WI38 (cell line): ENCODE measurements at regions not wholly inside any gene's neighbourhood (a gene's known extent, or its start where the extent isn't known, plus 50 kb on each side); places are given as distances from the start of the nearest gene placed in this dataset.

Experiments
- H3K4me3 ChIP-seq: 2 replicates; pipeline ENCODE4 v1.5.1; 2011; ENCODE audit warnings: low read depth, mild to moderate bottlenecking, control low read depth, low read length
- CTCF ChIP-seq: IDR thresholded peaks from 2 replicates; pipeline ENCODE4 v1.5.1; 2012; ENCODE audit warnings: low read depth, mild to moderate bottlenecking, control low read depth, low read length

- no peak overlapping the region for H3K4me3 ChIP-seq
- TF ChIP-seq CTCF = no peak
These were observed 89.7 kb downstream of the FAM76B start for GRCh38 chr11:95699631-95700470.

- no peak overlapping the region for H3K4me3 ChIP-seq
- no peak for TF ChIP-seq CTCF
These were observed 90.7 kb downstream of the FAM76B start for GRCh38 chr11:95698676-95699557.

GRCh38 chr11:95697614-95698408, 91.8 kb downstream of the FAM76B start:
- no peak overlapping the region for H3K4me3 ChIP-seq
- no peak for TF ChIP-seq CTCF

- no peak for TF ChIP-seq CTCF
- no peak overlapping the region for H3K4me3 ChIP-seq
These were observed 94.4 kb downstream of the FAM76B start for GRCh38 chr11:95695181-95695580.

- no peak for TF ChIP-seq CTCF
- H3K4me3 ChIP-seq = no peak overlapping the region
These were observed 96.3 kb downstream of the FAM76B start for GRCh38 chr11:95693298-95693697.

GRCh38 chr11:95692526-95693260, 96.9 kb downstream of the FAM76B start:
- H3K4me3 ChIP-seq = no peak overlapping the region
- no peak for TF ChIP-seq CTCF
